BLaER1 treated with 17β-estradiol and CSF1 and Interleukin-3, amounts not matched to agents 10 nM and 100 nM (cell line): ENCODE measurements at regions not wholly inside any gene's neighbourhood (a gene's known extent, or its start where the extent isn't known, plus 50 kb on each side); places are given as distances from the start of the nearest gene placed in this dataset.
"Not testable (repeated sequence)": the region's sequence is repeated elsewhere in the genome, so short reads cannot be mapped to it uniquely, and the experiment has no call there.

Experiments
- H3K27ac ChIP-seq, 11 experiments: shearing (Covaris generic); formaldehyde crosslinking; 2 replicates each; pipeline ENCODE4 v1.8.1; 2022
- H3K27me3 ChIP-seq, 11 experiments: shearing (Covaris generic); formaldehyde crosslinking; 2 replicates each; pipeline ENCODE4 v1.8.1; 2022
- H3K36me3 ChIP-seq, 11 experiments: shearing (Covaris generic); formaldehyde crosslinking; 2 replicates each; pipeline ENCODE4 v1.8.1; 2022
- H3K4me1 ChIP-seq, 10 experiments: shearing (Covaris generic); formaldehyde crosslinking; 2 replicates each; pipeline ENCODE4 v1.8.1; 2022
- H3K4me2 ChIP-seq, 11 experiments: shearing (Covaris generic); formaldehyde crosslinking; 2 replicates each; pipeline ENCODE4 v1.8.1; 2022
- H3K4me3 ChIP-seq, 10 experiments: shearing (Covaris generic); formaldehyde crosslinking; 2 replicates each; pipeline ENCODE4 v1.8.1; 2022
- H3K9ac ChIP-seq, 11 experiments: shearing (Covaris generic); formaldehyde crosslinking; 2 replicates each; pipeline ENCODE4 v1.8.1; 2022
- H3K9me3 ChIP-seq, 11 experiments: shearing (Covaris generic); formaldehyde crosslinking; replicated peaks in 1 of 11; 2 replicates each; pipeline ENCODE4 v1.8.1; 2022
- H4K20me1 ChIP-seq, 11 experiments: shearing (Covaris generic); formaldehyde crosslinking; 2 replicates each; pipeline ENCODE4 v1.8.1; 2022
- Cebpa-rat ChIP-seq, 11 experiments: shearing (Covaris generic); IDR thresholded peaks; 2 replicates each; pipeline ENCODE4 v1.8.1; 2022

DNA sequence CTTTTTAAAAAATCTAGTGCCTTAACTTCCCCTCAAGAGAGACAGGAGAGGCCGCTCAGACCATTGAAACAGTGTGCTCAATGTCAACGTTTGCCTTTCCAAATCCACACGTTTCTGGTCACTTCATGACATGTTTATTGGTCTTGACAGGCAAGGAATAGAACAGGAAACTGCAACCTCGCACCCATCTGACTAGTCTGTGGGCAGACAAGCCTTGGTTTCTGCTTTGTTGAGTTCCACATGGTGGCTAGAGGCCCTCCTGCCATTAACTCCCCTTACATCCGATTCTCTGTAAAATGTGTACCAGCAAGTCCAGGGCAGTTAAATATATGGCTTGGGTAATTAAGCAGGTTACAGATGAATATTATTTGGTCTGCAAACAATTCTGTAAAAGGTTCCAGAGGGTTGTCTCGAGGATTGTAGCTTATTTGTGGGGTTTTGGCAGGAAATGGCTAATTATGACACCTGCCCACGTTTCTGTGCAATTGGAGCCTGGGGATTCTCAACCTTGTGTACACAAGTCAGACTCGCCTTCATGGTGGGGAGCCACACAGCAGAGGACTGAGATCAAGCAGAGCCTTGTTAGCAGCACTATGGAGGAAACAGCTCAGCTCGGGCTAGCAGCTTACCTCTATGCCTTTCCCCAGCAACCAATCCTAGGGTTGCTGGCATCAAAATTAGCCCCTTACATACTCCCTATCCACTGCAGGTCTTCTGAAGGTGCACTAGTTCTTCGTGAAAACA lies 317.5 kb upstream of the IGF1R start:
- peaks cover 0 to 5% (median 0%) of the 10 kb centered on the region in 10 experiments; a peak in 1 of 20 replicates for H3K4me1 ChIP-seq
- no peak overlapping the region for H3K4me3 ChIP-seq
- H3K9me3 ChIP-seq: peaks cover 0 to 14% (median under 1%) of the 10 kb centered on the region in 11 experiments; a peak in 8 of 22 replicates
- TF ChIP-seq Cebpa-rat (IDR thresholded peaks at IDR 0.05): no peak
- no peak overlapping the region for H3K27ac ChIP-seq
- H3K36me3 ChIP-seq: no peaks in the 10 kb centered on the region
- H4K20me1 ChIP-seq: no peaks in the 10 kb centered on the region
- no peaks in the 10 kb centered on the region for H3K27me3 ChIP-seq
- H3K4me2 ChIP-seq: peak overlapping the region in 1 of 11 experiments; percentile 9; a peak in 1 of 22 replicates
- H3K9ac ChIP-seq: no peak overlapping the region

DNA sequence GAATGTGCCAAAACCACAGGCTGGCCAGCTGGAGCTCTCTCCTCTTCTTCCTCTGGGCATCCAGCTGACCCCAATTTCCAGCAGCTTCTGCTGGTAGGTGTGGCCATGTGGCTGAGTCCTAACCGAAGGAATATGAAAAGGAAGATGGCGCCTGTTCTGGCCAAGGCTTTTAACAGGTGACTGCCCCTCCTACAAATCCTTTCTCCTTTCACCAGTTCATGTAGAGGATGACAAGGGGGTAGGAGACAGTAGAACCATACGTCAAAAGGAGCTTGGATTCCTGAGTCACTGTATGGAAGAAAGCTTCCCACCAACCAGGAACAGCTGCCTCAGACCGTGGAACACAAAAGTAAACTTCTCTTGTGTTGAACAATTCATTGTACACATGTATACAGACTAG lies 316.7 kb upstream of the IGF1R start:
- H3K4me1 ChIP-seq: peaks cover 0 to 5% (median 0%) of the 10 kb centered on the region in 10 experiments; a peak in 1 of 20 replicates
- peaks cover 0 to 17% (median 0%) of the 10 kb centered on the region in 11 experiments; a peak in 6 of 22 replicates for H3K9me3 ChIP-seq
- no peaks in the 10 kb centered on the region for H3K27me3 ChIP-seq
- H3K4me3 ChIP-seq: no peak overlapping the region
- no peak for TF ChIP-seq Cebpa-rat (IDR thresholded peaks at IDR 0.05)
- H3K36me3 ChIP-seq: no peaks in the 10 kb centered on the region
- no peak overlapping the region for H3K27ac ChIP-seq
- H3K9ac ChIP-seq: no peak overlapping the region
- H3K4me2 ChIP-seq: no peak overlapping the region
- no peaks in the 10 kb centered on the region for H4K20me1 ChIP-seq

DNA sequence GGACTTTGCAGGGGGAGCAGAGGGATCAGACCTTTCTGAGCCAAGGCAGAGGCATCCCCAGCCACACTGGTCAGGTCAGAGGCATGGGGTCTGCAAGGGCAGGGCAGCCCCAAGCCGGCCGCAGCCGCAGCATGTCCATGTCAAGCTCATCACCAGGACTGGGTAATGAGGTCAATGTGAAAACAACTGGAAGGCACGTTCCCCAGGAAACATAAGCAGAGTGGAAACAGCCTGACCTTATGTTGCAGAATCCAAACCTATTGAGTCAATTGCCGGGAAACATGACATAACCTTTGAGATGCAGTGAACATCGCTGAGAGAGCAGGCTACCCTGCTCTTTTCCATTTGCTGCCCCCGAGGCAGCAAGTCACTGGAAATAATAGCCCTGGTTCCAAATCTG lies 315.1 kb upstream of the IGF1R start:
- Histone ChIP-seq H3K4me1 (peaks cover 0 to 5% (median 0%) of the 10 kb centered on the region in 10 experiments; a peak in 1 of 20 replicates), H3K9ac (no peak overlapping the region), H4K20me1 (no peaks in the 10 kb centered on the region), H3K36me3 (no peaks in the 10 kb centered on the region), H3K4me2 (no peak overlapping the region), H3K9me3 (peaks cover 0 to 17% (median 0%) of the 10 kb centered on the region in 11 experiments; a peak in 6 of 22 replicates), H3K4me3 (no peak overlapping the region), H3K27me3 (no peaks in the 10 kb centered on the region), H3K27ac (no peak overlapping the region)
- TF ChIP-seq Cebpa-rat (IDR thresholded peaks at IDR 0.05): no peak

DNA sequence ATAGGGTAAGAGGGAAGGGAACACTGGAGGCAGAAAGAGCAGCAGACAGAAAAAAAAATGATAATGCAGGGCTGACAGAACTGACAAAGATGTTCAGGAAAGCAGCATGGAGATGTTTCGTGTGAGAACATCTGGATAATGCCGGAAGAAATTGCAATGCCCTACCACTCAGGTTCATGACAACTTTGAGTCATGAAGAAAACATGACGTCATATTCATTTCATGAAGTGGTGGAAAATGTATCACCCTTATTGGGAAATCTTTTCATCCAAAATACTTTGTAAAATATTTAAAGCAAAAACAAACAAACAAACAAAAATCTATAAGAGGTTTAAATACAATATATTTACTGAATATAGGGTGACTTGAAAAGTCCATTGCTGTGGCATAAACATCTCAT lies 305.4 kb upstream of the IGF1R start:
- Histone ChIP-seq H3K4me1 (no peaks in the 10 kb centered on the region), H3K9ac (no peak overlapping the region), H3K9me3 (no peaks in the 10 kb centered on the region), H3K4me2 (no peak overlapping the region), H3K27ac (no peak overlapping the region), H3K36me3 (no peaks in the 10 kb centered on the region), H3K4me3 (no peak overlapping the region), H3K27me3 (no peaks in the 10 kb centered on the region), H4K20me1 (no peaks in the 10 kb centered on the region)
- no peak for TF ChIP-seq Cebpa-rat (IDR thresholded peaks at IDR 0.05)

DNA sequence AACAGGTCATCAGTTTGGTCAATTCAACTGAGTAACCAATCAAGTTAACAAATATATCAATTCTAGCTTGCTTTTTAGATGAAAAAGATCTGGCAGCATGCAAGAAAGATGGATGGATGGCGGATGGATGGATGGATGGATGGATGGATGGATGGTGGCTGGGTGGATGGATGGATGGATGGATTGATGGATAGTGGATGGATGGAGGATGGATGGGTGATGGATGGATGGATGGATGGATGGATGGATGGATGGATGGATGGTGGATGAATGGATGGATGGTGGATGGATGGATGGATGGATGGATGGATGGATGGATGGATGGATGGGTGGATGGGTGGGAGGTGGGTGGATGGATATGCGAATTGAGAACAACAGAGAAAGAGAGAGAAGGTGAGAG lies 303.7 kb upstream of the IGF1R start:
- H3K27ac ChIP-seq: no peak overlapping the region
- no peak overlapping the region for H3K4me3 ChIP-seq
- no peaks in the 10 kb centered on the region for H3K27me3 ChIP-seq
- no peak overlapping the region for H3K9ac ChIP-seq
- H3K4me1 ChIP-seq: no peaks in the 10 kb centered on the region
- no peaks in the 10 kb centered on the region for H3K9me3 ChIP-seq
- H3K36me3 ChIP-seq: no peaks in the 10 kb centered on the region
- no peak overlapping the region for H3K4me2 ChIP-seq
- no peak for TF ChIP-seq Cebpa-rat (IDR thresholded peaks at IDR 0.05)
- H4K20me1 ChIP-seq: no peaks in the 10 kb centered on the region

DNA sequence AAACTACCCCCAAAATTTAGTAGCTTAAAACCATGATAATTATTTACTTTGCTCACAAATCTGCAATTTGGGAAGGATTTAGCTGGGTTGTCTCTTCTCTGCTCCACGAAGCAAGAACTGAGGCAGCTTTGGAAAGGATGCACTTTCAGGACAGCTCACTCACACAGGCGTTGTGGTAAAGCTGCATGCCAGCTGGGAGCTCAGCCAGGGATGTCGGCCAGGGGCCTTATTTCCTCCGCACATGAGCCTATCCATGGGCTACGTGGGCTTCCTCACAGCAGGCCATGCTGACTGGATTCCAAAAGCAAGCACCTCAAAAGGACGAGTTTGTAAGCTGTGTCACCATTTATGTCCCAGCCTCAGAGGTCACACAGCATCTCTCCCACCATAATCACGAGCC lies 301.3 kb upstream of the IGF1R start:
- Histone ChIP-seq H3K27me3 (no peaks in the 10 kb centered on the region), H3K4me3 (no peak overlapping the region), H4K20me1 (no peaks in the 10 kb centered on the region), H3K27ac (no peak overlapping the region), H3K4me2 (no peak overlapping the region), H3K4me1 (no peaks in the 10 kb centered on the region), H3K9ac (no peak overlapping the region), H3K36me3 (no peaks in the 10 kb centered on the region), H3K9me3 (no peaks in the 10 kb centered on the region)
- TF ChIP-seq Cebpa-rat (IDR thresholded peaks at IDR 0.05): no peak

DNA sequence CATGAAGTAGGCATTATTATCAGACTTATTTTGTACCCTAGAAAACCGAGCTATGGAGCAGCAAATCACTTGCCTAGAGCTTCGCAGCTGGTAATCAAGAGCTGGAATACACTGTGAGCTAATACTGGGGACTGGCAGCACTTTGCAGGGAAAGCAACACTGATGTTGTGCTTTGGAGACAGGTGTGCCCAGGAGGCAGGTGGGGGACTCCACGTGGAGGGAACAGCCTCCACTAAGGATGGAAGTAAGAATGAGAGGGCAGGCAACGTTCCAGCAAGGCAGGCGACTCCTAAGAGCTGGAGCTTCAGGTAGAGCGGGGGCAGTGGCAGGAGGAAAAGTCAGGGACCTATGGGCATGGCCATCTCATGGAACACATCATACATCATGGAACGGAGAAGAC lies 300.5 kb upstream of the IGF1R start:
- Histone ChIP-seq H4K20me1 (no peaks in the 10 kb centered on the region), H3K4me2 (no peak overlapping the region), H3K9ac (no peak overlapping the region), H3K4me1 (no peaks in the 10 kb centered on the region), H3K9me3 (no peaks in the 10 kb centered on the region), H3K36me3 (no peaks in the 10 kb centered on the region), H3K27ac (no peak overlapping the region), H3K27me3 (no peaks in the 10 kb centered on the region), H3K4me3 (no peak overlapping the region)
- no peak for TF ChIP-seq Cebpa-rat (IDR thresholded peaks at IDR 0.05)

DNA sequence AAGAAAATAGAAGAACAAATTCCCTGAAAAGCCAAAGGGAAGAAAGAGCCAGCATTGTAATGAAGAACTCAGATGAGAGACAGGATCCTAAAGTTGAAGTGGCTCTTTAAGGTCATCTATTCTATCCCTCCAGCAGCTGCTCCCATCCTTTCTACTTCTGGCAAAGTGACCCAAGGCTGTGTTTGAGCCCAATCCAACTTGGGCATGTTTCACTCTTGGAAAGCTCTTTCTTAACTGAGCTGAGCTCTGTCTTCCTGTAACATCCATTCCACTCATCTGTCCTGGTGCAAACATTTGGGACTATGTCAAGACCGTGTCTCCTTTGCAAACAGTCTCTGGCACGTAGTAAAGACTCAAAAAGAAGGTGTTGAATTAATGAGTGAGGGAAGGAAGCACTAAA lies 298.1 kb upstream of the IGF1R start:
- Histone ChIP-seq H3K27ac (no peak overlapping the region), H3K9me3 (peaks cover 0 to 8% (median under 1%) of the 10 kb centered on the region in 11 experiments; a peak in 6 of 22 replicates), H3K27me3 (no peaks in the 10 kb centered on the region), H3K9ac (no peak overlapping the region), H3K4me1 (no peaks in the 10 kb centered on the region), H3K36me3 (no peaks in the 10 kb centered on the region), H3K4me2 (no peak overlapping the region), H4K20me1 (no peaks in the 10 kb centered on the region), H3K4me3 (no peak overlapping the region)
- TF ChIP-seq Cebpa-rat (IDR thresholded peaks at IDR 0.05): no peak

DNA sequence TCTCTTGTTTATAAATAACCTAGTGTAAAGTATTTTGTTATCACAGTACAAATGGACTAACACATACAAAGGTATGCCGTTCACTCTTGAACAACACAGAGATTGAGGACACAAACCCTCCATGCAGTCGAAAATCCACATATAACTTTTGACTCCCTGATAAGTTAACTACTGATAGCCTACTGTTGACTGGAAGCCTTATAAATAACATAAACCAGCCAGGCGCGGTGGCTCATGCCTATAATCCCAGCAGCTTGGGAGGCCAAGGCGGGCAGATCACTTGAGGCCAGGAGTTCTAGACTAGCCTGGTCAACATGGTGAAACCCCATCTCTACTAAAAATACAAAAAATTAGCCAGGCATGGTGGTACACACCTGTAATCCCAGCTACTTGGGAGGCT lies 290.1 kb upstream of the IGF1R start:
- not testable (repeated sequence) for H3K9ac ChIP-seq, H3K4me1 ChIP-seq, H4K20me1 ChIP-seq, H3K4me3 ChIP-seq, H3K27me3 ChIP-seq, H3K27ac ChIP-seq, H3K4me2 ChIP-seq, H3K36me3 ChIP-seq
- peaks cover 9 to 20% (median 13%) of the 10 kb centered on the region in 11 experiments; a peak in 20 of 22 replicates for H3K9me3 ChIP-seq

DNA sequence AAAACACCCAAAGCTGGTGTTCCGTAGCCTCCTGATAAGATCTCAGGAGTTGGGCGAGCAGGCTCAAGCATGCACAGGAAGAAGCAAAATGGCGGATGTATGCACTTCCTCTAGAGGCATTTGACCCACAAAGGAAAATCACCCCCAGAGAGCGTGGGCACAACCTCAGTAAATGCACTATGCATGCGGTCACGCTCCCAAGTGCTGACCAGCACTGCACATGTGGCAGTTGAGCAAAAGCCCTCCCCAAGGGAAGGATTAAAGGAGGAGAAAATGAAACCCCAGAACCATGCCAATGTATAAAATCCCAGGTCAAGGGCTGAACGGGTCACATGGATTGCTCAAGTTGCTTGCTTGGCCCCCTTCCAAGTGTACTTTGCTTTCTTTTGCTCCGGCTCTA lies 289.4 kb upstream of the IGF1R start:
- no peak for TF ChIP-seq Cebpa-rat (IDR thresholded peaks at IDR 0.05)
- no peaks in the 10 kb centered on the region for H3K36me3 ChIP-seq

More for the DNA sequence above, 289.4 kb upstream of the IGF1R start:
- no peak overlapping the region for H3K4me3 ChIP-seq
- no peak overlapping the region for H3K27ac ChIP-seq
- H3K27me3 ChIP-seq: no peaks in the 10 kb centered on the region
- peaks cover 9 to 20% (median 13%) of the 10 kb centered on the region in 11 experiments; a peak in 20 of 22 replicates for H3K9me3 ChIP-seq
- no peak overlapping the region for H3K4me2 ChIP-seq
- no peaks in the 10 kb centered on the region for H4K20me1 ChIP-seq
- no peaks in the 10 kb centered on the region for H3K4me1 ChIP-seq
- no peak overlapping the region for H3K9ac ChIP-seq
